ENCODE measurements at regions not wholly inside any gene's neighbourhood (a gene's known extent, or its start where the extent isn't known, plus 50 kb on each side); places are given as distances from the start of the nearest gene placed in this dataset.

- no peaks in the 10 kb centered on the region for H3K79me2 ChIP-seq (ENCODE audit: insufficient read depth, low read depth, low read length)
- no peaks in the 10 kb centered on the region for H3K36me3 ChIP-seq (ENCODE audit: insufficient read depth, low read length)
- no peak overlapping the region for H2AFZ ChIP-seq (ENCODE audit: low read length)
- no peak for TF ChIP-seq EZH2phosphoT487 (IDR thresholded peaks at IDR 0.05; ENCODE audit: borderline replicate concordance, low read depth, low read length)
- TF ChIP-seq, protein P1, sequence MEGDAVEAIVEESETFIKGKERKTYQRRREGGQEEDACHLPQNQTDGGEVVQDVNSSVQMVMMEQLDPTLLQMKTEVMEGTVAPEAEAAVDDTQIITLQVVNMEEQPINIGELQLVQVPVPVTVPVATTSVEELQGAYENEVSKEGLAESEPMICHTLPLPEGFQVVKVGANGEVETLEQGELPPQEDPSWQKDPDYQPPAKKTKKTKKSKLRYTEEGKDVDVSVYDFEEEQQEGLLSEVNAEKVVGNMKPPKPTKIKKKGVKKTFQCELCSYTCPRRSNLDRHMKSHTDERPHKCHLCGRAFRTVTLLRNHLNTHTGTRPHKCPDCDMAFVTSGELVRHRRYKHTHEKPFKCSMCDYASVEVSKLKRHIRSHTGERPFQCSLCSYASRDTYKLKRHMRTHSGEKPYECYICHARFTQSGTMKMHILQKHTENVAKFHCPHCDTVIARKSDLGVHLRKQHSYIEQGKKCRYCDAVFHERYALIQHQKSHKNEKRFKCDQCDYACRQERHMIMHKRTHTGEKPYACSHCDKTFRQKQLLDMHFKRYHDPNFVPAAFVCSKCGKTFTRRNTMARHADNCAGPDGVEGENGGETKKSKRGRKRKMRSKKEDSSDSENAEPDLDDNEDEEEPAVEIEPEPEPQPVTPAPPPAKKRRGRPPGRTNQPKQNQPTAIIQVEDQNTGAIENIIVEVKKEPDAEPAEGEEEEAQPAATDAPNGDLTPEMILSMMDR (conservative IDR thresholded peaks at IDR 0.05; ENCODE audit: low read length), result no peak
- H3K4me3 ChIP-seq (ENCODE audit: low read depth, low read length, poor library complexity, severe bottlenecking), result no peak overlapping the region
- intact Hi-C loops (cut with micrococcal nuclease; ENCODE audit: unreplicated experiment), result no loop called here
- ChIA-PET POLR2A (no interaction called here), CTCF (ENCODE audit: unreplicated experiment) (no interaction called here)
- H3K4me2 ChIP-seq (ENCODE audit: low read length), result no peak overlapping the region
- H4K20me1 ChIP-seq (ENCODE audit: insufficient read depth, low read length), result no peaks in the 10 kb centered on the region
- no peaks in the 10 kb centered on the region for H3K9me2 ChIP-seq (ENCODE audit: insufficient read depth, low read length)
- H3K27ac ChIP-seq (ENCODE audit: low read depth, low read length, poor library complexity, severe bottlenecking), result no peak overlapping the region
- no peak for DNase-seq (ENCODE audit: low spot score)
- no peaks in the 10 kb centered on the region for H3K9me3 ChIP-seq (ENCODE audit: low read length)
- BruUV-seq (replicated peaks), result no TSS peak
- no peaks in the 10 kb centered on the region for H3K4me1 ChIP-seq (ENCODE audit: insufficient read depth, low read length, poor library complexity, severe bottlenecking)
These were observed 1128.4 kb downstream of the ADGRL3 start for GRCh38 chr4:62328526-62328925.

- CTCF ChIA-PET (ENCODE audit: unreplicated experiment), result no interaction called here
- TF ChIP-seq, protein P1 (conservative IDR thresholded peaks at IDR 0.05; ENCODE audit: low read length), result no peak
- no peak for TF ChIP-seq EZH2phosphoT487 (IDR thresholded peaks at IDR 0.05; ENCODE audit: borderline replicate concordance, low read depth, low read length)
These were observed 1127.6 kb downstream of the ADGRL3 start for GRCh38 chr4:62327612-62328297.

GRCh38 chr4:62324215-62324614 lies 1124.1 kb downstream of the ADGRL3 start:
- POLR2A ChIA-PET, result no interaction called here

More at GRCh38 chr4:62327612-62328297, 1127.6 kb downstream of the ADGRL3 start:
- H2AFZ ChIP-seq (ENCODE audit: low read length), result no peak overlapping the region
- no TSS peak for BruUV-seq (replicated peaks)
- no peak overlapping the region for H3K4me3 ChIP-seq (ENCODE audit: low read depth, low read length, poor library complexity, severe bottlenecking)
- DNase-seq (ENCODE audit: low spot score), result no peak
- H3K79me2 ChIP-seq (ENCODE audit: insufficient read depth, low read depth, low read length), result no peaks in the 10 kb centered on the region
- H3K36me3 ChIP-seq (ENCODE audit: insufficient read depth, low read length), result no peaks in the 10 kb centered on the region
- POLR2A ChIA-PET, result no interaction called here
- no peak overlapping the region for H3K4me2 ChIP-seq (ENCODE audit: low read length)
- intact Hi-C loops (cut with micrococcal nuclease; ENCODE audit: unreplicated experiment), result no loop called here
- H3K9me2 ChIP-seq (ENCODE audit: insufficient read depth, low read length), result no peaks in the 10 kb centered on the region
- no peaks in the 10 kb centered on the region for H3K4me1 ChIP-seq (ENCODE audit: insufficient read depth, low read length, poor library complexity, severe bottlenecking)
- H3K9me3 ChIP-seq (ENCODE audit: low read length), result no peaks in the 10 kb centered on the region
- H4K20me1 ChIP-seq (ENCODE audit: insufficient read depth, low read length), result no peaks in the 10 kb centered on the region
- H3K27ac ChIP-seq (ENCODE audit: low read depth, low read length, poor library complexity, severe bottlenecking), result no peak overlapping the region

More at GRCh38 chr4:62324215-62324614, 1124.1 kb downstream of the ADGRL3 start:
- Histone ChIP-seq H3K36me3 (ENCODE audit: insufficient read depth, low read length) (no peaks in the 10 kb centered on the region), H3K9me2 (ENCODE audit: insufficient read depth, low read length) (no peaks in the 10 kb centered on the region), H3K79me2 (ENCODE audit: insufficient read depth, low read depth, low read length) (no peaks in the 10 kb centered on the region), H2AFZ (ENCODE audit: low read length) (no peak overlapping the region), H3K27ac (ENCODE audit: low read depth, low read length, poor library complexity, severe bottlenecking) (no peak overlapping the region), H3K4me2 (ENCODE audit: low read length) (no peak overlapping the region), H4K20me1 (ENCODE audit: insufficient read depth, low read length) (no peaks in the 10 kb centered on the region), H3K4me1 (ENCODE audit: insufficient read depth, low read length, poor library complexity, severe bottlenecking) (no peaks in the 10 kb centered on the region), H3K9me3 (ENCODE audit: low read length) (no peaks in the 10 kb centered on the region), H3K4me3 (ENCODE audit: low read depth, low read length, poor library complexity, severe bottlenecking) (no peak overlapping the region)
- no TSS peak for BruUV-seq (replicated peaks)
- intact Hi-C loops (cut with micrococcal nuclease; ENCODE audit: unreplicated experiment), result no loop called here
- CTCF ChIA-PET (ENCODE audit: unreplicated experiment), result no interaction called here
- no peak for DNase-seq (ENCODE audit: low spot score)
- TF ChIP-seq, protein P1 (conservative IDR thresholded peaks at IDR 0.05; ENCODE audit: low read length), result no peak

Measured in OCI-LY7 (cell line).